K562 (cell line): ENCODE measurements at regions not wholly inside any gene's neighbourhood (a gene's known extent, or its start where the extent isn't known, plus 50 kb on each side); places are given as distances from the start of the nearest gene placed in this dataset.

Experiments used
- ATAC-seq: fragments of 200-7000 bp; cut with Tn5 transposase; 3 replicates; pipeline ENCODE4 v1.9.1; 2020; ENCODE audit warnings: moderate library complexity
- BruUV-seq: library from RNA; stranded (reverse); fragments of 400-500 nt; replicated peaks from 2 replicates; lab custom pipeline; 2021; lab: Mats Ljungman, UMichigan
- CTCF ChIA-PET: fragments of 300-600 bp; formaldehyde crosslinking; extraction: SDS; loops from one replicate; lab custom pipeline; 2021; ENCODE audit warnings: low intra/inter-chr PET ratio; lab: Yijun Ruan, JAX
- POLR2A ChIA-PET: fragments of 300-600, 350-650 bp; sonication (Branson Sonifier 250); formaldehyde crosslinking; extraction: SDS; loops from one replicate; lab custom pipeline; 2021; ENCODE audit warnings: antibody characterized with exemption, inconsistent platforms; lab: Yijun Ruan, JAX
- DNase-seq, 4 experiments: peaks; one replicate each; pipeline versions ENCODE4 v3.0.0 to v3.0.0-alpha.2; 2011 to 2018; ENCODE audit warnings: low spot score in 3 of 4, mixed read lengths in 3 of 4; ENCODE audit errors: extremely low read depth in 1 of 4
- FAIRE-seq: peaks from 2 replicates; lab custom pipeline; 2011; peaks lifted over from hg19 to GRCh38; lab: Jason Lieb, UNC
- H2AFZ ChIP-seq: 2 replicates; pipeline ENCODE4 v1.6.0; 2011; ENCODE audit warnings: low read depth, low read length, control low read depth, inconsistent platforms
- H3K27ac ChIP-seq: fragments of 200-600 bp; 3 replicates; pipeline ENCODE4 v1.8.0; 2011; ENCODE audit warnings: low read depth, mild to moderate bottlenecking, control low read depth, inconsistent platforms, low read length, moderate library complexity, mixed read lengths; ENCODE audit errors: extremely low read depth
- H3K27me3 ChIP-seq, 2 experiments: fragments of 300-600 bp in 1 of 2; 2 replicates in 1 of 2; 3 replicates in 1 of 2; pipeline versions ENCODE4 v1.6.0 to v1.8.0; 2011; ENCODE audit warnings: inconsistent platforms in 2 of 2, low read length in 2 of 2, mild to moderate bottlenecking in 1 of 2, mixed read lengths in 1 of 2, moderate library complexity in 1 of 2; ENCODE audit not compliant: control insufficient read depth in 2 of 2, insufficient read depth in 2 of 2
- H3K36me3 ChIP-seq: fragments of 300-600 bp; 3 replicates; pipeline ENCODE4 v1.8.0; 2011; ENCODE audit warnings: mild to moderate bottlenecking, low read length, inconsistent platforms; ENCODE audit not compliant: control insufficient read depth, insufficient read depth
- H3K4me1 ChIP-seq, 2 experiments: fragments of 200-600 bp in 1 of 2; replicated peaks in 1 of 2; 2 replicates in 1 of 2; 3 replicates in 1 of 2; pipeline versions ENCODE4 v1.5.1 to v1.8.0; 2011; ENCODE audit warnings: inconsistent platforms in 2 of 2, low read length in 2 of 2, mild to moderate bottlenecking in 1 of 2, mixed read lengths in 1 of 2, moderate library complexity in 1 of 2; ENCODE audit not compliant: control insufficient read depth in 2 of 2, insufficient read depth in 2 of 2
- H3K4me2 ChIP-seq: 2 replicates; pipeline ENCODE4 v1.6.1; 2011; ENCODE audit warnings: low read length, control low read depth, inconsistent platforms, mixed read lengths; ENCODE audit not compliant: insufficient read depth
- H3K4me3 ChIP-seq: fragments of 200-600 bp; sonication (generic), shearing (Covaris generic); 2 replicates; pipeline ENCODE4 v1.5.1; 2016; ENCODE audit warnings: control low read depth, inconsistent platforms
- H3K79me2 ChIP-seq: fragments of 200-600 bp; 3 replicates; pipeline ENCODE4 v1.8.0; 2011; ENCODE audit warnings: low read length, inconsistent platforms; ENCODE audit not compliant: control insufficient read depth, insufficient read depth
- H3K9ac ChIP-seq, 2 experiments: 2 replicates each; pipeline versions ENCODE4 v1.6.0 to v1.6.1; 2011; ENCODE audit warnings: low read depth in 2 of 2, low read length in 2 of 2, control low read depth in 1 of 2, inconsistent platforms in 1 of 2, mild to moderate bottlenecking in 1 of 2, mixed read lengths in 1 of 2; ENCODE audit not compliant: insufficient read depth in 1 of 2
- H3K9me1 ChIP-seq: one replicate; pipeline ENCODE4 v1.6.0; 2011; ENCODE audit warnings: inconsistent platforms, mild to moderate bottlenecking, low read length, moderate library complexity; ENCODE audit not compliant: control insufficient read depth, insufficient read depth
- H3K9me3 ChIP-seq: replicated peaks from 2 replicates; pipeline ENCODE4 v1.5.1; 2011; ENCODE audit warnings: low read depth, low read length, inconsistent platforms; ENCODE audit not compliant: control insufficient read depth, insufficient read depth
- H4K20me1 ChIP-seq: replicated peaks from 2 replicates; pipeline ENCODE4 v1.6.1; 2011; ENCODE audit warnings: low read length, inconsistent platforms, mixed read lengths; ENCODE audit not compliant: control insufficient read depth, insufficient read depth
- HNRNPK ChIP-seq: fragments of 200-400 bp; formaldehyde crosslinking; IDR thresholded peaks from one replicate; pipeline ENCODE4 v1.6.1; 2018; ENCODE audit warnings: mild to moderate bottlenecking, low read depth, low read length; ENCODE audit not compliant: poor library complexity, severe bottlenecking
- LARP7 ChIP-seq: fragments of 450-650 bp; IDR thresholded peaks from 2 replicates; pipeline ENCODE4 v1.6.1; 2016
- MEF2D ChIP-seq: conservative IDR thresholded peaks from 2 replicates; pipeline ENCODE4 v1.6.1; 2016; ENCODE audit warnings: low read depth, missing genetic modification characterization, missing compliant biosample characterization
- MYBL2 ChIP-seq, 2 experiments: fragments of 450-650 bp in 1 of 2; sonication (generic) in 1 of 2; formaldehyde crosslinking in 1 of 2; IDR thresholded peaks; 2 replicates each; pipeline versions ENCODE4 v1.6.1 to v1.8.1; 2017 to 2022; ENCODE audit warnings: borderline replicate concordance in 1 of 2, inconsistent platforms in 1 of 2, low read depth in 1 of 2, mild to moderate bottlenecking in 1 of 2, missing genetic modification reagents in 1 of 2, moderate library complexity in 1 of 2
- PHF20 ChIP-seq: fragments of 450-650 bp; IDR thresholded peaks from 2 replicates; pipeline ENCODE4 v1.6.1; 2018; ENCODE audit not compliant: partially characterized antibody
- PPARD ChIP-seq: fragments of 250-450 bp; sonication (Bioruptor Pico); IDR thresholded peaks from 2 replicates; pipeline ENCODE4 v1.8.0; 2022; ENCODE audit warnings: inconsistent platforms, mild to moderate bottlenecking, moderate library complexity
- PTBP1 ChIP-seq: fragments of 200-400 bp; formaldehyde crosslinking; IDR thresholded peaks from 2 replicates; pipeline ENCODE4 v1.6.1; 2017; ENCODE audit warnings: low read depth, low read length
- ZBTB17 ChIP-seq: fragments of 450-650 bp; formaldehyde crosslinking; IDR thresholded peaks from 2 replicates; pipeline ENCODE4 v1.4.0; 2020; ENCODE audit warnings: mild to moderate bottlenecking
- ZNF175 ChIP-seq: fragments of 200-800 bp; sonication (Bioruptor generic); IDR thresholded peaks from 2 replicates; pipeline ENCODE4 v1.6.1; 2016; ENCODE audit warnings: low read depth, mild to moderate bottlenecking, missing genetic modification characterization, missing compliant biosample characterization
- ZNF263 ChIP-seq: sonication (generic); formaldehyde crosslinking; IDR thresholded peaks from 2 replicates; pipeline ENCODE4 v1.8.0; 2022; ENCODE audit warnings: mild to moderate bottlenecking, missing genetic modification reagents, borderline replicate concordance
- ZNF561 ChIP-seq: fragments of 450-650 bp; formaldehyde crosslinking; conservative IDR thresholded peaks from 2 replicates; pipeline ENCODE4 v1.4.0; 2020; ENCODE audit warnings: mild to moderate bottlenecking, moderate library complexity
- ZNF740 ChIP-seq, 3 experiments: fragments of 200-800 bp in 1 of 3; sonication (Bioruptor generic) in 1 of 3; sonication (generic) in 1 of 3; formaldehyde crosslinking in 1 of 3; IDR thresholded peaks; 2 replicates each; pipeline versions ENCODE4 v1.6.1 to v1.8.0; 2016 to 2022; ENCODE audit warnings: mild to moderate bottlenecking in 2 of 3, missing compliant biosample characterization in 2 of 3, missing genetic modification characterization in 2 of 3, missing genetic modification reagents in 1 of 3
- WGBS: fragments of 100-300 bp; shearing (Covaris generic); methylation state at CpG from one replicate; pipeline ENCODE4 v1.1.6; 2016; ENCODE audit warnings: low coverage, mixed read lengths; ENCODE audit not compliant: insufficient coverage; ENCODE audit errors: missing lambda C conversion rate; 5-methylcytosine and 5-hydroxymethylcytosine counted together
- in situ Hi-C: fragments of 300-500 bp; cut with MboI; formaldehyde crosslinking; loops from 4 replicates; pipeline ENCODE4 v1.15.0; 2018; ENCODE audit warnings: inconsistent platforms, mixed read lengths
- intact Hi-C: fragments of 100-400 bp; cut with micrococcal nuclease; formaldehyde crosslinking; loops from 2 replicates; pipeline ENCODE4 v1.14.2; 2022

GRCh38 chr4:29805245-29805644, 914.9 kb upstream of the PCDH7 start (continued):
- TF ChIP-seq MYBL2 (IDR thresholded peaks at IDR 0.05; ENCODE audit: low read depth) (no peak), MYBL2 (CRISPR knock-in tag; IDR thresholded peaks at IDR 0.05; ENCODE audit: borderline replicate concordance) (no peak), PTBP1 (no peak), LARP7 (no peak), ZNF740 (CRISPR knock-in tag; IDR thresholded peaks at IDR 0.05) (no peak), ZNF740 (tag; IDR thresholded peaks at IDR 0.05) (no peak), ZNF561 (CRISPR knock-in tag) (no peak), PPARD (CRISPR knock-in tag) (no peak), HNRNPK (no peak), ZBTB17 (CRISPR knock-in tag) (no peak), ZNF175 (no peak)
- TF ChIP-seq, all 486 proteins: peak for 0

GRCh38 chr4:29805916-29806480, 914.2 kb upstream of the PCDH7 start:
- no peak for FAIRE-seq
- BruUV-seq = no TSS peak
- ATAC-seq = no peak
- WGBS = 2% methylated on average over 3 of the region's 3 CpGs
- no peak overlapping the region for H3K27ac ChIP-seq
- no peaks in the 10 kb centered on the region for H3K27me3 ChIP-seq
- ChIA-PET POLR2A (no interaction called here), CTCF (no interaction called here)
- H4K20me1 ChIP-seq = no peaks in the 10 kb centered on the region
- no peaks in the 10 kb centered on the region for H3K4me1 ChIP-seq
- no peaks in the 10 kb centered on the region for H3K9me1 ChIP-seq
- no peak overlapping the region for H3K4me2 ChIP-seq
- no peak for DNase-seq
- no peak overlapping the region for H3K9ac ChIP-seq
- no peak overlapping the region for H3K4me3 ChIP-seq
- no peaks in the 10 kb centered on the region for H3K36me3 ChIP-seq
- no peaks in the 10 kb centered on the region for H3K79me2 ChIP-seq
- no peak overlapping the region for H2AFZ ChIP-seq
- H3K9me3 ChIP-seq = no peaks in the 10 kb centered on the region
- in situ Hi-C loops (no loop called here), intact Hi-C loops (no loop called here)
- TF ChIP-seq ZNF263 (CRISPR knock-in tag) (no peak), MEF2D (tag) (no peak), PHF20 (no peak)
